Osteoblast (primary cell): ENCODE measurements at regions not wholly inside any gene's neighbourhood (a gene's known extent, or its start where the extent isn't known, plus 50 kb on each side); places are given as distances from the start of the nearest gene placed in this dataset.

ENCODE experiments used
- DNase-seq: peaks from one replicate; pipeline ENCODE4 v3.0.0; 2011; ENCODE audit warnings: low spot score, mixed read lengths; ENCODE audit not compliant: insufficient read length; ENCODE audit errors: missing footprints
- H2AFZ ChIP-seq: 2 replicates; pipeline ENCODE4 v1.6.0; 2011; ENCODE audit warnings: mild to moderate bottlenecking, low read length
- H3K27ac ChIP-seq: 2 replicates; pipeline ENCODE4 v1.5.1; 2011; ENCODE audit warnings: mild to moderate bottlenecking, low read depth, low read length, moderate library complexity
- H3K27me3 ChIP-seq: 2 replicates; pipeline ENCODE4 v1.6.0; 2012; ENCODE audit warnings: mild to moderate bottlenecking, control low read depth, inconsistent platforms, low read length, moderate library complexity; ENCODE audit not compliant: insufficient read depth
- H3K36me3 ChIP-seq: 2 replicates; pipeline ENCODE4 v1.5.1; 2011; ENCODE audit warnings: mild to moderate bottlenecking, low read length, control low read depth, moderate library complexity; ENCODE audit not compliant: insufficient read depth
- H3K4me1 ChIP-seq: 2 replicates; pipeline ENCODE4 v1.5.1; 2011; ENCODE audit warnings: mild to moderate bottlenecking, low read length, control low read depth, moderate library complexity; ENCODE audit not compliant: insufficient read depth
- H3K4me2 ChIP-seq: 2 replicates; pipeline ENCODE4 v1.6.0; 2011; ENCODE audit warnings: mild to moderate bottlenecking, low read length; ENCODE audit not compliant: insufficient read depth
- H3K4me3 ChIP-seq: fragments of 200-600 bp; sonication (generic); 3 replicates; pipeline ENCODE4 v1.5.1; 2012; ENCODE audit warnings: mild to moderate bottlenecking, low read length, inconsistent platforms; ENCODE audit not compliant: insufficient read depth
- H3K79me2 ChIP-seq: 2 replicates; pipeline ENCODE4 v1.6.0; 2012; ENCODE audit warnings: mild to moderate bottlenecking, low read length, control low read depth, inconsistent platforms; ENCODE audit not compliant: insufficient read depth
- H3K9me3 ChIP-seq: 2 replicates; pipeline ENCODE4 v1.5.1; 2011; ENCODE audit warnings: low read depth, low read length, control low read depth
- H4K20me1 ChIP-seq: 2 replicates; pipeline ENCODE4 v1.6.0; 2012; ENCODE audit warnings: mild to moderate bottlenecking, low read length, control low read depth; ENCODE audit not compliant: insufficient read depth
- TF ChIP-seq, protein P1 (sequence below): IDR thresholded peaks from 2 replicates; pipeline ENCODE4 v1.5.1; 2011; ENCODE audit warnings: mild to moderate bottlenecking, low read depth, low read length, moderate library complexity; ENCODE audit errors: extremely low read depth

DNA sequence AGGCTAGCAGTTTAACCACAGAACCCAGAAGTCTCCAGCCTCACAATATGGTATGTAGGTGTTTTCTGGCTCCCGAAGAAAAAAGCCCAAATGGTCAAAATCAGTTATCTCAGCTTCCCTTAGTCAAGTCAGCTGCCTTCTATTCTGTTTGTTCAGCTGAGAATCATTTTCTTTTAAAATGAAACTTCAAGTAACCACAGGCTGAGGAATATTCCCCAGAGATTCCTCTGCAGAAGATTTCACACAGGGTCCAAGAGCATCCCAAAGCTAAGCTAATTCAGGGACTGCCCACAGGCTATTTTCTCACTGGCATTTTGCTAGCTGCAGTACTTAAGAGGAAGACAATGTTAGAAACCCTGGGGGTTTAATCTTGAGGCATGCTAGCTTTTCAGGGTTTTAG lies 977.0 kb upstream of the CHORDC1 start:
- H4K20me1 ChIP-seq: no peaks in the 10 kb centered on the region
- TF ChIP-seq, protein P1, sequence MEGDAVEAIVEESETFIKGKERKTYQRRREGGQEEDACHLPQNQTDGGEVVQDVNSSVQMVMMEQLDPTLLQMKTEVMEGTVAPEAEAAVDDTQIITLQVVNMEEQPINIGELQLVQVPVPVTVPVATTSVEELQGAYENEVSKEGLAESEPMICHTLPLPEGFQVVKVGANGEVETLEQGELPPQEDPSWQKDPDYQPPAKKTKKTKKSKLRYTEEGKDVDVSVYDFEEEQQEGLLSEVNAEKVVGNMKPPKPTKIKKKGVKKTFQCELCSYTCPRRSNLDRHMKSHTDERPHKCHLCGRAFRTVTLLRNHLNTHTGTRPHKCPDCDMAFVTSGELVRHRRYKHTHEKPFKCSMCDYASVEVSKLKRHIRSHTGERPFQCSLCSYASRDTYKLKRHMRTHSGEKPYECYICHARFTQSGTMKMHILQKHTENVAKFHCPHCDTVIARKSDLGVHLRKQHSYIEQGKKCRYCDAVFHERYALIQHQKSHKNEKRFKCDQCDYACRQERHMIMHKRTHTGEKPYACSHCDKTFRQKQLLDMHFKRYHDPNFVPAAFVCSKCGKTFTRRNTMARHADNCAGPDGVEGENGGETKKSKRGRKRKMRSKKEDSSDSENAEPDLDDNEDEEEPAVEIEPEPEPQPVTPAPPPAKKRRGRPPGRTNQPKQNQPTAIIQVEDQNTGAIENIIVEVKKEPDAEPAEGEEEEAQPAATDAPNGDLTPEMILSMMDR: no peak
- no peak overlapping the region for H3K4me2 ChIP-seq
- no peaks in the 10 kb centered on the region for H3K79me2 ChIP-seq
- H3K4me3 ChIP-seq: no peak overlapping the region
- H3K36me3 ChIP-seq: no peaks in the 10 kb centered on the region
- DNase-seq: no peak
- H3K27ac ChIP-seq: no peak overlapping the region
- no peaks in the 10 kb centered on the region for H3K27me3 ChIP-seq
- H3K4me1 ChIP-seq: no peaks in the 10 kb centered on the region
- H3K9me3 ChIP-seq: no peaks in the 10 kb centered on the region
- no peak overlapping the region for H2AFZ ChIP-seq

DNA sequence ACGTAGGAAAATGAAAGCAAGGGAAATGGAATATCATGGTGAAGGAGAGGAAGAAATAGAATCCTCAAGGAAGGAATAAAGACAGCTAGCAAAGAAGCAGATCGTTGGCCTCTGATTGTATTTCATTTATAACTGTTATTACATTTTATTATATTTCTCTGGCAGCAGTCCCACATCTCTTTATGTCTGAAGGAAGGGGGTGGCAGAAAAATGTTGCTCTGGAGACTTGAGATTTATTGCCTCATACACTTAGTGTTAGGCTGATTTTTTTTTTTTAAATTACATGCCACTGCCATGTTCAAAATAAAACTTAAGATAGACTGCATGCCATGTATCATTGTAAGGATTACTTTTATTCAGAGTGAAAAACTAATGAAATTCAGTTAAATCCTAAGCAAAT lies 971.7 kb upstream of the CHORDC1 start:
- Histone ChIP-seq H3K4me2 (no peak overlapping the region), H3K27ac (no peak overlapping the region), H3K4me3 (no peak overlapping the region), H3K79me2 (no peaks in the 10 kb centered on the region), H3K27me3 (no peaks in the 10 kb centered on the region), H3K36me3 (no peaks in the 10 kb centered on the region), H2AFZ (no peak overlapping the region), H4K20me1 (no peaks in the 10 kb centered on the region), H3K4me1 (no peaks in the 10 kb centered on the region), H3K9me3 (no peaks in the 10 kb centered on the region)
- no peak for DNase-seq
- TF ChIP-seq, protein P1: no peak

DNA sequence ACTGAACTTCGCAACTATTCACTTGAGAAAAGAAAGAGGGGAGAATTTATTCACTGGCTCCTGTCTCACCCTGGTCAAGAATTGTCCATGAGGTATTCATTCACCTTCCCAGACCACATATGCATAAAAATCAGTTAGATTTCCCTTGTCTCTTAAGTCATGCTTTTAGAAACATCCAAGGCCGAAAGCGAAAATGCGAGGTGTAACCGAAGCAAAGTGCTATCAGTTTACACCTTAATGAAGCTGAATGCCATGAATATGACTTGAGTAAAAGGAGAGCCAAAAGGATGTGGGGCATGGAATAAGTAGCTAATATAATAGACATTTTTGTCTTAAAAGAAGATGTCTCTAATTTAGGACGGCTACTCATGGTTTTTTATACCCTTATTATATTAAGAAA lies 965.6 kb upstream of the CHORDC1 start:
- Histone ChIP-seq H3K4me3 (no peak overlapping the region), H3K36me3 (no peaks in the 10 kb centered on the region), H2AFZ (no peak overlapping the region), H3K9me3 (no peaks in the 10 kb centered on the region), H3K27ac (no peak overlapping the region), H3K79me2 (no peaks in the 10 kb centered on the region), H3K4me1 (no peaks in the 10 kb centered on the region), H3K4me2 (no peak overlapping the region), H3K27me3 (no peaks in the 10 kb centered on the region), H4K20me1 (no peaks in the 10 kb centered on the region)
- TF ChIP-seq, protein P1: no peak
- no peak for DNase-seq

DNA sequence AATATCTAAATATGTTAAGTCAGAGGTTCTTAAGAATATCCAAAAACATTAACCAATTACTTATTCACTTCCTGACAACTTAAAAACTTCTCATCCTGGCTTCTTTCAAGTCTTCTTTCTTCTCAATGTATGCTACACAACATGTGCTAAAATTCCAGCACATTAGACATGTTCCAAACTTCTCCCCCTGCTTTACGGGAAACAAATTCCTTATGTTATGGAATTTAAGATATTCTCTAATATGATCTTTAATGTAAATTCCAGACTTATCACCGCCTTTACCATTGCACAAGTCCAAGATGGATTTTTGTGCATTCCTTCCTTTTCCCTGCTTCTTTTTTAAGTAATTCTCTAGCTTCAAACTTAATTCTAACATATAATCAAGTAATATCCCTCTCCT lies 964.5 kb upstream of the CHORDC1 start:
- TF ChIP-seq, protein P1: no peak
- H3K9me3 ChIP-seq: no peaks in the 10 kb centered on the region
- no peak overlapping the region for H3K4me3 ChIP-seq
- H3K27ac ChIP-seq: no peak overlapping the region
- no peaks in the 10 kb centered on the region for H3K36me3 ChIP-seq
- H3K79me2 ChIP-seq: no peaks in the 10 kb centered on the region
- no peak overlapping the region for H3K4me2 ChIP-seq
- no peak overlapping the region for H2AFZ ChIP-seq
- no peak for DNase-seq
- no peaks in the 10 kb centered on the region for H3K4me1 ChIP-seq
- no peaks in the 10 kb centered on the region for H4K20me1 ChIP-seq
- H3K27me3 ChIP-seq: no peaks in the 10 kb centered on the region
